ENCODE measurements at regions not wholly inside any gene's neighbourhood (a gene's known extent, or its start where the extent isn't known, plus 50 kb on each side); places are given as distances from the start of the nearest gene placed in this dataset.
"Not testable (repeated sequence)": the region's sequence is repeated elsewhere in the genome, so short reads cannot be mapped to it uniquely, and the experiment has no call there.

DNA sequence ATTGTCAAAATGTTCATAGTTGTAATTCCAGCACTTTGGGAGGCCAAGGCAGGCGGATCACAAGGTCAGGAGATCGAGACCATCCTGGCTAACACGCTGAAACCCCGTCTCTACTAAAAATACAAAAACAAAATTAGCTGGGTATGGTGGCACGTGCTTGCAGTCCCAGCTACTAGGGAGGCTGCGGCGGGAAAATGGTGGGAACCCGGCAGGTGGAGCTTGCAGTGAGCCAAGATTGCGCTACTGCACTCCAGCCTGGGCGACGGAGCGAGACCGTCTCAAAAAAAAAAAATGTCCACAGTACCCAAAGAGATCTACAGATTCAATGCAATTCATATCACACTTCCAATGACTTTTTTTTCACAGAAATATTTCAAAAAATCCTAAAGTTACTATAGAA is 1610.3 kb upstream of the FLRT2 start:
- not testable (repeated sequence) for TF ChIP-seq POLR2A (IDR thresholded peaks at IDR 0.05; ENCODE audit: low read length); NR3C1 (IDR thresholded peaks at IDR 0.05); FOSL2 (IDR thresholded peaks at IDR 0.05); FOSL2 (CRISPR knock-in tag; IDR thresholded peaks at IDR 0.05); RNF2 (IDR thresholded peaks at IDR 0.05; ENCODE audit: borderline replicate concordance, low read depth); KDM1A (IDR thresholded peaks at IDR 0.05; ENCODE audit: low read depth); MYC (IDR thresholded peaks at IDR 0.05; ENCODE audit: borderline replicate concordance, low read length); ESRRA (IDR thresholded peaks at IDR 0.05; ENCODE audit: borderline replicate concordance, low read length); CHD2 (IDR thresholded peaks at IDR 0.05; ENCODE audit: low read length, partially characterized antibody); RCOR1 (IDR thresholded peaks at IDR 0.05; ENCODE audit: low read depth, low read length); SREBF2 (IDR thresholded peaks at IDR 0.05)
- TF ChIP-seq, protein P1, sequence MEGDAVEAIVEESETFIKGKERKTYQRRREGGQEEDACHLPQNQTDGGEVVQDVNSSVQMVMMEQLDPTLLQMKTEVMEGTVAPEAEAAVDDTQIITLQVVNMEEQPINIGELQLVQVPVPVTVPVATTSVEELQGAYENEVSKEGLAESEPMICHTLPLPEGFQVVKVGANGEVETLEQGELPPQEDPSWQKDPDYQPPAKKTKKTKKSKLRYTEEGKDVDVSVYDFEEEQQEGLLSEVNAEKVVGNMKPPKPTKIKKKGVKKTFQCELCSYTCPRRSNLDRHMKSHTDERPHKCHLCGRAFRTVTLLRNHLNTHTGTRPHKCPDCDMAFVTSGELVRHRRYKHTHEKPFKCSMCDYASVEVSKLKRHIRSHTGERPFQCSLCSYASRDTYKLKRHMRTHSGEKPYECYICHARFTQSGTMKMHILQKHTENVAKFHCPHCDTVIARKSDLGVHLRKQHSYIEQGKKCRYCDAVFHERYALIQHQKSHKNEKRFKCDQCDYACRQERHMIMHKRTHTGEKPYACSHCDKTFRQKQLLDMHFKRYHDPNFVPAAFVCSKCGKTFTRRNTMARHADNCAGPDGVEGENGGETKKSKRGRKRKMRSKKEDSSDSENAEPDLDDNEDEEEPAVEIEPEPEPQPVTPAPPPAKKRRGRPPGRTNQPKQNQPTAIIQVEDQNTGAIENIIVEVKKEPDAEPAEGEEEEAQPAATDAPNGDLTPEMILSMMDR (IDR thresholded peaks at IDR 0.05) = not testable (repeated sequence)
- TF ChIP-seq, protein P2, sequence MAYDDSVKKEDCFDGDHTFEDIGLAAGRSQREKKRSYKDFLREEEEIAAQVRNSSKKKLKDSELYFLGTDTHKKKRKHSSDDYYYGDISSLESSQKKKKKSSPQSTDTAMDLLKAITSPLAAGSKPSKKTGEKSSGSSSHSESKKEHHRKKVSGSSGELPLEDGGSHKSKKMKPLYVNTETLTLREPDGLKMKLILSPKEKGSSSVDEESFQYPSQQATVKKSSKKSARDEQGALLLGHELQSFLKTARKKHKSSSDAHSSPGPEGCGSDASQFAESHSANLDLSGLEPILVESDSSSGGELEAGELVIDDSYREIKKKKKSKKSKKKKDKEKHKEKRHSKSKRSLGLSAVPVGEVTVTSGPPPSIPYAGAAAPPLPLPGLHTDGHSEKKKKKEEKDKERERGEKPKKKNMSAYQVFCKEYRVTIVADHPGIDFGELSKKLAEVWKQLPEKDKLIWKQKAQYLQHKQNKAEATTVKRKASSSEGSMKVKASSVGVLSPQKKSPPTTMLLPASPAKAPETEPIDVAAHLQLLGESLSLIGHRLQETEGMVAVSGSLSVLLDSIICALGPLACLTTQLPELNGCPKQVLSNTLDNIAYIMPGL (CRISPR knock-in tag; IDR thresholded peaks at IDR 0.05; ENCODE audit: borderline replicate concordance) = not testable (repeated sequence)
- TF ChIP-seq, protein P3, sequence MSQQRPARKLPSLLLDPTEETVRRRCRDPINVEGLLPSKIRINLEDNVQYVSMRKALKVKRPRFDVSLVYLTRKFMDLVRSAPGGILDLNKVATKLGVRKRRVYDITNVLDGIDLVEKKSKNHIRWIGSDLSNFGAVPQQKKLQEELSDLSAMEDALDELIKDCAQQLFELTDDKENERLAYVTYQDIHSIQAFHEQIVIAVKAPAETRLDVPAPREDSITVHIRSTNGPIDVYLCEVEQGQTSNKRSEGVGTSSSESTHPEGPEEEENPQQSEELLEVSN (IDR thresholded peaks at IDR 0.05; ENCODE audit: borderline replicate concordance, low read depth) = not testable (repeated sequence)
- TF ChIP-seq, protein P4, sequence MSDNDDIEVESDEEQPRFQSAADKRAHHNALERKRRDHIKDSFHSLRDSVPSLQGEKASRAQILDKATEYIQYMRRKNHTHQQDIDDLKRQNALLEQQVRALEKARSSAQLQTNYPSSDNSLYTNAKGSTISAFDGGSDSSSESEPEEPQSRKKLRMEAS (IDR thresholded peaks at IDR 0.05) = not testable (repeated sequence)
